Adrenal gland (tissue), 5 donors: ENCODE measurements at regions not wholly inside any gene's neighbourhood (a gene's known extent, or its start where the extent isn't known, plus 50 kb on each side); places are given as distances from the start of the nearest gene placed in this dataset.

Experiments used
- CTCF ChIP-seq, 6 experiments: fragments of 450-650 bp in 4 of 6; fragments of 200-600 bp in 2 of 6; sonication (generic) in 1 of 6; IDR thresholded peaks; 1 replicate in 5 of 6; 2 replicates in 1 of 6; pipeline versions ENCODE4 v1.5.1 to v1.8.0; 2016 to 2021; ENCODE audit warnings: antibody characterized with exemption in 6 of 6, mild to moderate bottlenecking in 2 of 6, moderate library complexity in 1 of 6
- POLR2A ChIP-seq, 2 donors: fragments of 450-650 bp; IDR thresholded peaks; one replicate each; pipeline ENCODE4 v1.6.1; 2017; ENCODE audit warnings: antibody characterized with exemption in 2 of 2, mild to moderate bottlenecking in 2 of 2, moderate library complexity in 1 of 2
- donor health status: DM: no; HTN: no; CAD: no.

GRCh38 chr5:25707093-25707492 lies 1062.3 kb upstream of the CDH10 start:
- TF ChIP-seq POLR2A (IDR thresholded peaks at IDR 0.05) (no peak), CTCF (IDR thresholded peaks at IDR 0.05) (no peak)
